ENCODE measurements at regions not wholly inside any gene's neighbourhood (a gene's known extent, or its start where the extent isn't known, plus 50 kb on each side); places are given as distances from the start of the nearest gene placed in this dataset.
"Not testable (repeated sequence)": the region's sequence is repeated elsewhere in the genome, so short reads cannot be mapped to it uniquely, and the experiment has no call there.

GRCh38 chr6:14408446-14408845 is 290.9 kb downstream of the CD83 start:
- Histone ChIP-seq H3K4me3 (no peak overlapping the region), H3K27me3 (ENCODE audit: control insufficient read depth in 3 of 3, insufficient read depth in 3 of 3, low read length in 2 of 3) (no peaks in the 10 kb centered on the region), H3K9me3 (ENCODE audit: control insufficient read depth in 4 of 4, insufficient read depth in 3 of 4, low read length in 3 of 4) (no peaks in the 10 kb centered on the region), H3K27ac (ENCODE audit: low read depth in 1 of 2, low read length in 1 of 2) (no peak overlapping the region), H3K9ac (ENCODE audit: insufficient read depth in 1 of 2, low read length in 2 of 2) (no peak overlapping the region), H3K4me1 (ENCODE audit: control insufficient read depth in 5 of 5, insufficient read depth in 5 of 5, low read length in 5 of 5) (no peaks in the 10 kb centered on the region), H3K36me3 (ENCODE audit: control insufficient read depth in 4 of 4, insufficient read depth in 4 of 4, low read length in 4 of 4) (no peaks in the 10 kb centered on the region)
- TF ChIP-seq, protein P1, sequence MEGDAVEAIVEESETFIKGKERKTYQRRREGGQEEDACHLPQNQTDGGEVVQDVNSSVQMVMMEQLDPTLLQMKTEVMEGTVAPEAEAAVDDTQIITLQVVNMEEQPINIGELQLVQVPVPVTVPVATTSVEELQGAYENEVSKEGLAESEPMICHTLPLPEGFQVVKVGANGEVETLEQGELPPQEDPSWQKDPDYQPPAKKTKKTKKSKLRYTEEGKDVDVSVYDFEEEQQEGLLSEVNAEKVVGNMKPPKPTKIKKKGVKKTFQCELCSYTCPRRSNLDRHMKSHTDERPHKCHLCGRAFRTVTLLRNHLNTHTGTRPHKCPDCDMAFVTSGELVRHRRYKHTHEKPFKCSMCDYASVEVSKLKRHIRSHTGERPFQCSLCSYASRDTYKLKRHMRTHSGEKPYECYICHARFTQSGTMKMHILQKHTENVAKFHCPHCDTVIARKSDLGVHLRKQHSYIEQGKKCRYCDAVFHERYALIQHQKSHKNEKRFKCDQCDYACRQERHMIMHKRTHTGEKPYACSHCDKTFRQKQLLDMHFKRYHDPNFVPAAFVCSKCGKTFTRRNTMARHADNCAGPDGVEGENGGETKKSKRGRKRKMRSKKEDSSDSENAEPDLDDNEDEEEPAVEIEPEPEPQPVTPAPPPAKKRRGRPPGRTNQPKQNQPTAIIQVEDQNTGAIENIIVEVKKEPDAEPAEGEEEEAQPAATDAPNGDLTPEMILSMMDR (IDR thresholded peaks at IDR 0.05; ENCODE audit: control extremely low read depth, extremely low read depth): no peak
- ATAC-seq (ENCODE audit: insufficient read depth, low FRiP score) (no peak), DNase-seq (no peak)
- WGBS, 2 donors: 89 to 90% methylated on average over 4 of the region's 4 CpGs

GRCh38 chr6:14412026-14412425 is 294.5 kb downstream of the CD83 start:
- Histone ChIP-seq H3K27me3 (ENCODE audit: control insufficient read depth in 3 of 3, insufficient read depth in 3 of 3, low read length in 2 of 3) (no peaks in the 10 kb centered on the region), H3K4me1 (ENCODE audit: control insufficient read depth in 5 of 5, insufficient read depth in 5 of 5, low read length in 5 of 5) (no peaks in the 10 kb centered on the region), H3K36me3 (ENCODE audit: control insufficient read depth in 4 of 4, insufficient read depth in 4 of 4, low read length in 4 of 4) (no peaks in the 10 kb centered on the region), H3K9me3 (ENCODE audit: control insufficient read depth in 4 of 4, insufficient read depth in 3 of 4, low read length in 3 of 4) (no peaks in the 10 kb centered on the region), H3K9ac (ENCODE audit: insufficient read depth in 1 of 2, low read length in 2 of 2) (no peak overlapping the region), H3K27ac (ENCODE audit: low read depth in 1 of 2, low read length in 1 of 2) (no peak overlapping the region), H3K4me3 (no peak overlapping the region)
- ATAC-seq (ENCODE audit: insufficient read depth, low FRiP score): no peak
- 69 to 85% methylated on average over 2 of the region's 2 CpGs for WGBS, 2 donors
- TF ChIP-seq, protein P1 (IDR thresholded peaks at IDR 0.05; ENCODE audit: control extremely low read depth, extremely low read depth): no peak
- no peak for DNase-seq

DNA sequence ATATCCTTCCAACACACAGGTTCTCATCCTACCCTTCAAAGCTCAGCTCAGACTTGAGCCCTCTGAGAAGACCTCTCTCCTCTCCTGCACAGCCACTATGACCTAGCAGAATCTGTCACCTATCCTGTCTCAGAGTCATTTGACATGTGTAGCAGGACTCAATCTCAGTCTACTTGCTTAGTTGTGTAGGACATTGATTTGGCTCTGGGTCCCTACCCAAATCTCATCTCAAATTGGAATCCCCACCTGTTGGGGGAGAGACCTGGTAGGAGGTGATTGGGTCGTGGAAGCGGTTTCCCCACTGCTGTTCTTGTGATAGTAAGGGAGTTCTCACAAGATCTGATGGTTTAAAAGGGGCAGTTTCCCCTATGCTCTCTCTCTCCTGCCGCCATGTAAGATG is 297.9 kb downstream of the CD83 start:
- no peak for DNase-seq
- ATAC-seq (ENCODE audit: insufficient read depth, low FRiP score): no peak
- Histone ChIP-seq H3K4me3 (no peak overlapping the region), H3K9me3 (ENCODE audit: control insufficient read depth in 4 of 4, insufficient read depth in 3 of 4, low read length in 3 of 4) (peaks cover 0 to 3% (median 0%) of the 10 kb centered on the region in 4 donors), H3K36me3 (ENCODE audit: control insufficient read depth in 4 of 4, insufficient read depth in 4 of 4, low read length in 4 of 4) (no peaks in the 10 kb centered on the region), H3K27me3 (ENCODE audit: control insufficient read depth in 3 of 3, insufficient read depth in 3 of 3, low read length in 2 of 3) (no peaks in the 10 kb centered on the region), H3K27ac (ENCODE audit: low read depth in 1 of 2, low read length in 1 of 2) (no peak overlapping the region), H3K4me1 (ENCODE audit: control insufficient read depth in 5 of 5, insufficient read depth in 5 of 5, low read length in 5 of 5) (no peaks in the 10 kb centered on the region), H3K9ac (ENCODE audit: insufficient read depth in 1 of 2, low read length in 2 of 2) (no peak overlapping the region)
- TF ChIP-seq, protein P1 (IDR thresholded peaks at IDR 0.05; ENCODE audit: control extremely low read depth, extremely low read depth): no peak
- 97 to 99% methylated on average over 3 of the region's 3 CpGs for WGBS, 2 donors

DNA sequence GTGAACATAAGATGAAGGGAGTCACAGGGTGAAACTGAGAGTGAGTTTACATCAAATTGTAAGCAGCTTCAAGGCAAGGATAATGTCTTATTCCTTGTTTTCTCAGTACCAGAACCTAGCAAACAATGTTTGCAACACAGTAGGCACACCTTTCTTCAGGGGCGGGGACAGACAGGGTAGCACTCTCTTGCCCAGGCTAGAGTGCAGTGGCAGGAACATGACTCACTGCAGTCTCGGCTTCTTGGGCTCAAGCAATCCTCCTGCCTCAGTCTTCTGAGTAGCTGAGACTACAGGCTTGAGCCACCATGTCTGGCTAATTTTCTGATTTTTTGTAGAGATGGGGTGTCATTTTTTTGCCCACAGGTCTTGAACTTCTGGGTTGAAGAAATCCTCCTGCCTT is 299.8 kb downstream of the CD83 start:
- DNase-seq (no peak), ATAC-seq (ENCODE audit: insufficient read depth, low FRiP score) (no peak)
- 81 to 92% methylated on average over 2 of the region's 2 CpGs for WGBS, 2 donors
- Histone ChIP-seq H3K4me3 (no peak overlapping the region), H3K9ac (ENCODE audit: insufficient read depth in 1 of 2, low read length in 2 of 2) (no peak overlapping the region), H3K36me3 (ENCODE audit: control insufficient read depth in 4 of 4, insufficient read depth in 4 of 4, low read length in 4 of 4) (no peaks in the 10 kb centered on the region), H3K4me1 (ENCODE audit: control insufficient read depth in 5 of 5, insufficient read depth in 5 of 5, low read length in 5 of 5) (no peaks in the 10 kb centered on the region), H3K9me3 (ENCODE audit: control insufficient read depth in 4 of 4, insufficient read depth in 3 of 4, low read length in 3 of 4) (peaks cover 0 to 3% (median 0%) of the 10 kb centered on the region in 4 donors), H3K27ac (ENCODE audit: low read depth in 1 of 2, low read length in 1 of 2) (no peak overlapping the region), H3K27me3 (ENCODE audit: control insufficient read depth in 3 of 3, insufficient read depth in 3 of 3, low read length in 2 of 3) (no peaks in the 10 kb centered on the region)
- TF ChIP-seq, protein P1 (IDR thresholded peaks at IDR 0.05; ENCODE audit: control extremely low read depth, extremely low read depth): no peak

GRCh38 chr6:14419224-14419623 is 301.7 kb downstream of the CD83 start:
- 82 to 98% methylated on average over 7 of the region's 7 CpGs for WGBS, 2 donors

More at GRCh38 chr6:14419224-14419623, 301.7 kb downstream of the CD83 start:
- H3K27ac ChIP-seq (ENCODE audit: low read depth in 1 of 2, low read length in 1 of 2); H3K9me3 ChIP-seq (ENCODE audit: control insufficient read depth in 4 of 4, insufficient read depth in 3 of 4, low read length in 3 of 4); DNase-seq; ATAC-seq (ENCODE audit: insufficient read depth, low FRiP score); H3K4me1 ChIP-seq (ENCODE audit: control insufficient read depth in 5 of 5, insufficient read depth in 5 of 5, low read length in 5 of 5); H3K36me3 ChIP-seq (ENCODE audit: control insufficient read depth in 4 of 4, insufficient read depth in 4 of 4, low read length in 4 of 4); H3K27me3 ChIP-seq (ENCODE audit: control insufficient read depth in 3 of 3, insufficient read depth in 3 of 3, low read length in 2 of 3); H3K4me3 ChIP-seq; H3K9ac ChIP-seq (ENCODE audit: insufficient read depth in 1 of 2, low read length in 2 of 2): not testable (repeated sequence)
